Calu3 (cell line): ENCODE measurements at regions not wholly inside any gene's neighbourhood (a gene's known extent, or its start where the extent isn't known, plus 50 kb on each side); places are given as distances from the start of the nearest gene placed in this dataset.
"Not testable (repeated sequence)": the region's sequence is repeated elsewhere in the genome, so short reads cannot be mapped to it uniquely, and the experiment has no call there.

ENCODE experiments used
- BruUV-seq: library from RNA; stranded (reverse); fragments of 400-500 nt; replicated peaks from 2 replicates; lab custom pipeline; 2021; lab: Mats Ljungman, UMichigan
- CTCF ChIA-PET: fragments of 300-600 bp; sonication (Branson Sonifier 250); formaldehyde crosslinking; loops from one replicate; lab custom pipeline; 2022; ENCODE audit warnings: antibody characterized with exemption; lab: Charles Lee
- DNase-seq: peaks from one replicate; pipeline ENCODE4 v3.0.0; 2022
- H3K27ac Mint-ChIP-seq: one replicate; pipeline ENCODE4 v1.8.0; 2022; ENCODE audit warnings: mixed read lengths; ENCODE audit not compliant: unreplicated experiment
- H3K27me3 Mint-ChIP-seq: one replicate; pipeline ENCODE4 v1.8.0; 2022; ENCODE audit warnings: mixed read lengths; ENCODE audit not compliant: unreplicated experiment
- H3K36me3 Mint-ChIP-seq: one replicate; pipeline ENCODE4 v1.8.0; 2022; ENCODE audit warnings: mild to moderate bottlenecking, moderate library complexity, mixed read lengths; ENCODE audit not compliant: insufficient read depth, unreplicated experiment
- H3K4me1 Mint-ChIP-seq: one replicate; pipeline ENCODE4 v1.8.0; 2022; ENCODE audit warnings: mild to moderate bottlenecking, low read depth, mixed read lengths; ENCODE audit not compliant: unreplicated experiment
- H3K4me3 Mint-ChIP-seq: one replicate; pipeline ENCODE4 v1.8.0; 2022; ENCODE audit warnings: mild to moderate bottlenecking, low read depth, moderate library complexity, mixed read lengths; ENCODE audit not compliant: unreplicated experiment
- H3K9me3 Mint-ChIP-seq: one replicate; pipeline ENCODE4 v1.8.0; 2022; ENCODE audit warnings: low read depth, mixed read lengths; ENCODE audit not compliant: unreplicated experiment
- intact Hi-C: fragments of 100-400 bp; cut with micrococcal nuclease; formaldehyde crosslinking; loops from one replicate; pipeline ENCODE4 v1.10.0; 2022; ENCODE audit not compliant: unreplicated experiment
- TF ChIP-seq, protein P1 (sequence below): fragments of 200-600 bp; IDR thresholded peaks from one replicate; pipeline ENCODE4 v1.8.0; 2022; ENCODE audit warnings: antibody characterized with exemption; ENCODE audit not compliant: unreplicated experiment

- H3K4me3 Mint-ChIP-seq, result no peak overlapping the region
- H3K36me3 Mint-ChIP-seq, result no peaks in the 10 kb centered on the region
- CTCF ChIA-PET, result interaction anchor here (0.6 kb wide), 1 partner anchor 21 kb away, joined by 3 read pairs; no protein-coding TSS in a partner anchor
- H3K9me3 Mint-ChIP-seq, result no peaks in the 10 kb centered on the region
- intact Hi-C loops, result no loop called here
- no peaks in the 10 kb centered on the region for H3K4me1 Mint-ChIP-seq
- no TSS peak for BruUV-seq
- DNase-seq, result no peak
- H3K27me3 Mint-ChIP-seq, result no peaks in the 10 kb centered on the region
- no peak overlapping the region for H3K27ac Mint-ChIP-seq
- TF ChIP-seq, protein P1, sequence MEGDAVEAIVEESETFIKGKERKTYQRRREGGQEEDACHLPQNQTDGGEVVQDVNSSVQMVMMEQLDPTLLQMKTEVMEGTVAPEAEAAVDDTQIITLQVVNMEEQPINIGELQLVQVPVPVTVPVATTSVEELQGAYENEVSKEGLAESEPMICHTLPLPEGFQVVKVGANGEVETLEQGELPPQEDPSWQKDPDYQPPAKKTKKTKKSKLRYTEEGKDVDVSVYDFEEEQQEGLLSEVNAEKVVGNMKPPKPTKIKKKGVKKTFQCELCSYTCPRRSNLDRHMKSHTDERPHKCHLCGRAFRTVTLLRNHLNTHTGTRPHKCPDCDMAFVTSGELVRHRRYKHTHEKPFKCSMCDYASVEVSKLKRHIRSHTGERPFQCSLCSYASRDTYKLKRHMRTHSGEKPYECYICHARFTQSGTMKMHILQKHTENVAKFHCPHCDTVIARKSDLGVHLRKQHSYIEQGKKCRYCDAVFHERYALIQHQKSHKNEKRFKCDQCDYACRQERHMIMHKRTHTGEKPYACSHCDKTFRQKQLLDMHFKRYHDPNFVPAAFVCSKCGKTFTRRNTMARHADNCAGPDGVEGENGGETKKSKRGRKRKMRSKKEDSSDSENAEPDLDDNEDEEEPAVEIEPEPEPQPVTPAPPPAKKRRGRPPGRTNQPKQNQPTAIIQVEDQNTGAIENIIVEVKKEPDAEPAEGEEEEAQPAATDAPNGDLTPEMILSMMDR, result no peak
Measured at GRCh38 chr4:73329300-73329699, 70.7 kb upstream of the ANKRD17 start.

GRCh38 chr4:73325776-73326175 is 67.2 kb upstream of the ANKRD17 start:
- H3K36me3 Mint-ChIP-seq, DNase-seq, intact Hi-C loops, BruUV-seq, CTCF ChIA-PET, H3K27ac Mint-ChIP-seq, H3K4me3 Mint-ChIP-seq, H3K4me1 Mint-ChIP-seq, H3K9me3 Mint-ChIP-seq: not testable (repeated sequence)
- H3K27me3 Mint-ChIP-seq, result peaks cover 21% of the 10 kb centered on the region

- no TSS peak for BruUV-seq
- Mint-ChIP-seq H3K36me3 (no peaks in the 10 kb centered on the region), H3K4me3 (no peak overlapping the region), H3K4me1 (no peaks in the 10 kb centered on the region), H3K9me3 (peaks cover 2% of the 10 kb centered on the region), H3K27ac (no peak overlapping the region), H3K27me3 (peaks cover 18% of the 10 kb centered on the region)
- TF ChIP-seq, protein P1, result no peak
- intact Hi-C loops, result no loop called here
- CTCF ChIA-PET, result no interaction called here
- DNase-seq, result no peak
Measured at GRCh38 chr4:73317092-73317491, 58.5 kb upstream of the ANKRD17 start.

DNA sequence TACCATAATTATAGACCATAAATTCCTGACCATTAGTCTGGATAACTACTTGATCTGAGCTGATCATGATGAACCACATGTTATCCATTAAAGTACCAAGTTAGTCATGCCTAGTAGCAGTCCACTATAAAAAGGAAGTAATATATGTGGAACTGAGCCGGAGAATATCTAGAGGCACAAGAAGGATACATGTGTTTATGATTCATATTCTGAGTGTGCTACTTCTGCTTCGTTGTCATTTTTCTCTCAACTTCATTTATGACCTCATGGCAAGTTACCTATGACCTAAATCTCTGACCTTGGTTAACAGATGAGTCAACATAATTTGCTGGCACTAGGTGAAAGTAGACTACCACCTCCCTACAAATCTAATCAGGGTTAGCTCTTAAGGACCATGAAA is 56.5 kb upstream of the ANKRD17 start:
- intact Hi-C loops, result no loop called here
- BruUV-seq, result no TSS peak
- no peak overlapping the region for H3K4me3 Mint-ChIP-seq
- no peaks in the 10 kb centered on the region for H3K36me3 Mint-ChIP-seq
- CTCF ChIA-PET, result no interaction called here
- DNase-seq, result no peak
- H3K9me3 Mint-ChIP-seq, result peaks cover 2% of the 10 kb centered on the region
- H3K27me3 Mint-ChIP-seq, result no peaks in the 10 kb centered on the region
- no peak overlapping the region for H3K27ac Mint-ChIP-seq
- TF ChIP-seq, protein P1, result no peak
- H3K4me1 Mint-ChIP-seq, result no peaks in the 10 kb centered on the region

GRCh38 chr4:73312967-73313366 is 54.4 kb upstream of the ANKRD17 start:
- DNase-seq, result no peak
- H3K4me1 Mint-ChIP-seq, result no peaks in the 10 kb centered on the region
- BruUV-seq, result no TSS peak
- no peak overlapping the region for H3K4me3 Mint-ChIP-seq
- CTCF ChIA-PET, result interaction anchor here (0.8 kb wide), 1 partner anchor 411 kb away, joined by 3 read pairs; no protein-coding TSS in a partner anchor
- H3K27ac Mint-ChIP-seq, result no peak overlapping the region
- H3K9me3 Mint-ChIP-seq, result no peaks in the 10 kb centered on the region
- H3K27me3 Mint-ChIP-seq, result no peaks in the 10 kb centered on the region
- TF ChIP-seq, protein P1, result no peak
- intact Hi-C loops, result no loop called here
- no peaks in the 10 kb centered on the region for H3K36me3 Mint-ChIP-seq
